GM23248 (cell line): ENCODE measurements at regions not wholly inside any gene's neighbourhood (a gene's known extent, or its start where the extent isn't known, plus 50 kb on each side); places are given as distances from the start of the nearest gene placed in this dataset.

Source experiments
- DNase-seq: peaks from one replicate; pipeline ENCODE4 v3.0.0-alpha.2; 2015
- H2AFZ ChIP-seq: fragments of 200-600 bp; sonication (generic); 2 replicates; pipeline ENCODE4 v1.6.1; 2016; ENCODE audit warnings: antibody characterized with exemption
- H3F3A ChIP-seq: fragments of 200-600 bp; sonication (generic); 2 replicates; pipeline ENCODE4 v1.6.1; 2016; ENCODE audit warnings: mild to moderate bottlenecking, antibody characterized with exemption, mixed run types; ENCODE audit not compliant: insufficient read depth
- H3K27ac ChIP-seq: fragments of 200-600 bp; sonication (generic); 2 replicates; pipeline ENCODE4 v1.5.1; 2016; ENCODE audit warnings: mild to moderate bottlenecking
- H3K27me3 ChIP-seq: fragments of 200-600 bp; sonication (generic); replicated peaks from 2 replicates; pipeline ENCODE4 v1.6.1; 2016; ENCODE audit warnings: mild to moderate bottlenecking; ENCODE audit not compliant: insufficient read depth
- H3K36me3 ChIP-seq: fragments of 200-600 bp; sonication (generic); 2 replicates; pipeline ENCODE4 v1.6.1; 2016; ENCODE audit warnings: low read depth, mild to moderate bottlenecking
- H3K4me1 ChIP-seq: fragments of 200-600 bp; sonication (generic); 2 replicates; pipeline ENCODE4 v1.6.1; 2016; ENCODE audit warnings: mild to moderate bottlenecking; ENCODE audit not compliant: insufficient read depth
- H3K4me2 ChIP-seq: fragments of 200-600 bp; sonication (generic); one replicate; pipeline ENCODE4 v1.6.1; 2016; ENCODE audit warnings: mild to moderate bottlenecking; ENCODE audit not compliant: unreplicated experiment
- H3K4me3 ChIP-seq: fragments of 200-600 bp; sonication (generic); 2 replicates; pipeline ENCODE4 v1.5.1; 2016; ENCODE audit warnings: mild to moderate bottlenecking
- H3K79me2 ChIP-seq: fragments of 200-600 bp; sonication (generic); 2 replicates; pipeline ENCODE4 v1.6.1; 2016; ENCODE audit warnings: mild to moderate bottlenecking; ENCODE audit not compliant: insufficient read depth
- H3K9ac ChIP-seq: fragments of 200-600 bp; sonication (generic); 2 replicates; pipeline ENCODE4 v1.6.1; 2016; ENCODE audit warnings: mild to moderate bottlenecking
- H3K9me2 ChIP-seq: fragments of 200-600 bp; sonication (generic); 2 replicates; pipeline ENCODE4 v1.6.1; 2016; ENCODE audit warnings: mixed run types, mild to moderate bottlenecking, moderate library complexity; ENCODE audit not compliant: insufficient read depth
- H3K9me3 ChIP-seq: fragments of 200-600 bp; sonication (generic); one replicate; pipeline ENCODE4 v1.6.1; 2017; ENCODE audit warnings: low read depth
- H4K20me1 ChIP-seq: fragments of 200-600 bp; sonication (generic); 2 replicates; pipeline ENCODE4 v1.6.0; 2016; ENCODE audit not compliant: insufficient read depth
- EZH2 ChIP-seq: fragments of 200-600 bp; sonication (generic); IDR thresholded peaks from 2 replicates; pipeline ENCODE4 v1.6.1; 2018; ENCODE audit warnings: antibody characterized with exemption, mild to moderate bottlenecking; ENCODE audit not compliant: insufficient read depth, poor library complexity, severe bottlenecking
- EZH2phosphoT487 ChIP-seq: fragments of 200-600 bp; sonication (generic); IDR thresholded peaks from 2 replicates; pipeline ENCODE4 v1.6.1; 2018; ENCODE audit warnings: antibody characterized with exemption, moderate library complexity, mild to moderate bottlenecking, low read depth; ENCODE audit not compliant: insufficient read depth
- WGBS, 2 experiments: methylation state at CpG; one replicate each; pipeline ENCODE4 v1.1.6; 2015 to 2017; ENCODE audit warnings: low lambda C conversion rate in 2 of 2, low coverage in 1 of 2; ENCODE audit errors: missing lambda C conversion rate in 2 of 2; 5-methylcytosine and 5-hydroxymethylcytosine counted together
- in situ Hi-C: fragments of 300-500 bp; cut with MboI; formaldehyde crosslinking; loops from 2 replicates; pipeline ENCODE4 v1.15.0; 2020

- no peaks in the 10 kb centered on the region for H3K79me2 ChIP-seq
- in situ Hi-C loops = no loop called here
- no peak overlapping the region for H3K27ac ChIP-seq
- H3K9me2 ChIP-seq = no peaks in the 10 kb centered on the region
- no peak overlapping the region for H3K4me3 ChIP-seq
- H3K9ac ChIP-seq = no peak overlapping the region
- no peaks in the 10 kb centered on the region for H3K9me3 ChIP-seq
- WGBS, 2 experiments = 3 to 16% methylated on average over 1 of the region's 1 CpG
- no peaks in the 10 kb centered on the region for H4K20me1 ChIP-seq
- no peak overlapping the region for H3K4me2 ChIP-seq
- no peak for DNase-seq
- H3F3A ChIP-seq = no peaks in the 10 kb centered on the region
- no peaks in the 10 kb centered on the region for H3K36me3 ChIP-seq
- no peak overlapping the region for H2AFZ ChIP-seq
- TF ChIP-seq EZH2phosphoT487 (no peak), EZH2 (no peak)
- H3K27me3 ChIP-seq = no peaks in the 10 kb centered on the region
- no peaks in the 10 kb centered on the region for H3K4me1 ChIP-seq
These were observed 588.2 kb upstream of the SUCLG2 start for GRCh38 chr3:68242606-68243005.

- no peaks in the 10 kb centered on the region for H4K20me1 ChIP-seq
- no peaks in the 10 kb centered on the region for H3K27me3 ChIP-seq
- no peak overlapping the region for H2AFZ ChIP-seq
- TF ChIP-seq EZH2 (no peak), EZH2phosphoT487 (no peak)
- no peak overlapping the region for H3K9ac ChIP-seq
- H3K36me3 ChIP-seq = no peaks in the 10 kb centered on the region
- no peaks in the 10 kb centered on the region for H3K79me2 ChIP-seq
- H3F3A ChIP-seq = no peaks in the 10 kb centered on the region
- H3K4me3 ChIP-seq = no peak overlapping the region
- H3K27ac ChIP-seq = no peak overlapping the region
- no peaks in the 10 kb centered on the region for H3K9me2 ChIP-seq
- H3K4me1 ChIP-seq = no peaks in the 10 kb centered on the region
- no peaks in the 10 kb centered on the region for H3K9me3 ChIP-seq
- no peak overlapping the region for H3K4me2 ChIP-seq
- WGBS, 2 experiments = 0% methylated on average over 1 of the region's 1 CpG
- in situ Hi-C loops = no loop called here
- DNase-seq = no peak
These were observed 585.1 kb upstream of the SUCLG2 start for GRCh38 chr3:68239542-68239941.

- Histone ChIP-seq H3K79me2 (no peaks in the 10 kb centered on the region), H3K27ac (no peak overlapping the region), H3K9me2 (no peaks in the 10 kb centered on the region), H3F3A (no peaks in the 10 kb centered on the region), H3K4me1 (no peaks in the 10 kb centered on the region), H3K4me2 (no peak overlapping the region), H2AFZ (no peak overlapping the region), H3K4me3 (no peak overlapping the region), H3K9ac (no peak overlapping the region), H3K36me3 (no peaks in the 10 kb centered on the region), H3K27me3 (no peaks in the 10 kb centered on the region), H4K20me1 (no peaks in the 10 kb centered on the region), H3K9me3 (no peaks in the 10 kb centered on the region)
- in situ Hi-C loops = no loop called here
- WGBS, 2 experiments = 19 to 34% methylated on average over 8 of the region's 8 CpGs
- TF ChIP-seq EZH2 (no peak), EZH2phosphoT487 (no peak)
- no peak for DNase-seq
These were observed 579.8 kb upstream of the SUCLG2 start for GRCh38 chr3:68234076-68234780.

GRCh38 chr3:68228856-68229255 lies 574.4 kb upstream of the SUCLG2 start:
- H2AFZ ChIP-seq = no peak overlapping the region
- TF ChIP-seq EZH2 (no peak), EZH2phosphoT487 (no peak)
- H3K79me2 ChIP-seq = no peaks in the 10 kb centered on the region
- no peaks in the 10 kb centered on the region for H4K20me1 ChIP-seq
- H3K27me3 ChIP-seq = no peaks in the 10 kb centered on the region
- 0% methylated on average over 1 of the region's 1 CpG for WGBS, 2 experiments
- no peaks in the 10 kb centered on the region for H3K36me3 ChIP-seq
- no peak overlapping the region for H3K27ac ChIP-seq
- H3K4me2 ChIP-seq = no peak overlapping the region
- DNase-seq = no peak
- H3K9ac ChIP-seq = no peak overlapping the region
- in situ Hi-C loops = no loop called here
- H3K4me3 ChIP-seq = no peak overlapping the region
- no peaks in the 10 kb centered on the region for H3K4me1 ChIP-seq
- no peaks in the 10 kb centered on the region for H3F3A ChIP-seq
- no peaks in the 10 kb centered on the region for H3K9me2 ChIP-seq
- no peaks in the 10 kb centered on the region for H3K9me3 ChIP-seq
